HepG2 (cell line): ENCODE measurements at regions not wholly inside any gene's neighbourhood (a gene's known extent, or its start where the extent isn't known, plus 50 kb on each side); places are given as distances from the start of the nearest gene placed in this dataset.

Source experiments
- ATAC-seq: fragments of 200-7000 bp; cut with Tn5 transposase; 3 replicates; pipeline ENCODE4 v1.9.1; 2020; ENCODE audit warnings: mild to moderate bottlenecking, moderate library complexity
- BruUV-seq: library from RNA; stranded (reverse); fragments of 400-500 nt; replicated peaks from 2 replicates; lab custom pipeline; 2021; lab: Mats Ljungman, UMichigan
- CTCF ChIA-PET: fragments of 300-600 bp; formaldehyde crosslinking; extraction: SDS; loops from one replicate; lab custom pipeline; 2021; ENCODE audit warnings: low total read pairs, inconsistent platforms, low intra/inter-chr PET ratio; lab: Yijun Ruan, JAX
- POLR2A ChIA-PET: fragments of 350-600 bp; sonication (Branson Sonifier 250); formaldehyde crosslinking; loops from one replicate; lab custom pipeline; 2020; ENCODE audit warnings: antibody characterized with exemption, inconsistent platforms; lab: Yijun Ruan, JAX
- DNase-seq: peaks from one replicate; pipeline ENCODE4 v3.0.0-alpha.2; 2015; ENCODE audit warnings: low spot score
- FAIRE-seq: peaks from 3 replicates; lab custom pipeline; 2011; peaks lifted over from hg19 to GRCh38; lab: Jason Lieb, UNC
- H2AFZ ChIP-seq: one replicate; pipeline ENCODE4 v1.6.1; 2011; ENCODE audit warnings: low read length, inconsistent platforms
- H3K27ac ChIP-seq: fragments of 300-600 bp; 3 replicates; pipeline ENCODE4 v1.8.0; 2011; ENCODE audit warnings: mixed run types, mild to moderate bottlenecking, mixed read lengths, low read length, inconsistent platforms; ENCODE audit not compliant: insufficient read depth; ENCODE audit errors: extremely low read length
- H3K27me3 ChIP-seq, 2 experiments: fragments of 200-600 bp in 1 of 2; 2 replicates in 1 of 2; 3 replicates in 1 of 2; pipeline versions ENCODE4 v1.6.0 to v1.8.0; 2011; ENCODE audit warnings: low read length in 2 of 2, mild to moderate bottlenecking in 2 of 2, moderate library complexity in 2 of 2, inconsistent platforms in 1 of 2; ENCODE audit not compliant: insufficient read depth in 2 of 2, control insufficient read depth in 1 of 2
- H3K36me3 ChIP-seq, 2 experiments: fragments of 200-600 bp in 1 of 2; replicated peaks in 1 of 2; 2 replicates in 1 of 2; 3 replicates in 1 of 2; pipeline versions ENCODE4 v1.5.1 to v1.8.0; 2011; ENCODE audit warnings: low read length in 2 of 2, inconsistent platforms in 1 of 2; ENCODE audit not compliant: insufficient read depth in 2 of 2, control insufficient read depth in 1 of 2
- H3K4me1 ChIP-seq: 2 replicates; pipeline ENCODE4 v1.5.1; 2012; ENCODE audit warnings: low read length, inconsistent platforms; ENCODE audit not compliant: insufficient read depth
- H3K4me2 ChIP-seq: 2 replicates; pipeline ENCODE4 v1.6.0; 2011; ENCODE audit warnings: low read depth, low read length, inconsistent platforms
- H3K4me3 ChIP-seq, 3 experiments: fragments of 200-600 bp in 1 of 3; sonication (generic), shearing (Covaris generic) in 1 of 3; replicated peaks in 1 of 3; 2 replicates each; pipeline ENCODE4 v1.5.1; 2011 to 2016; ENCODE audit warnings: low read length in 3 of 3, inconsistent platforms in 2 of 3, low read depth in 2 of 3, mild to moderate bottlenecking in 2 of 3, control low read depth in 1 of 3, mixed read lengths in 1 of 3; ENCODE audit not compliant: insufficient read depth in 1 of 3
- H3K79me2 ChIP-seq: one replicate; pipeline ENCODE4 v1.6.1; 2011; ENCODE audit warnings: low read length, inconsistent platforms; ENCODE audit not compliant: insufficient read depth
- H3K9ac ChIP-seq: 2 replicates; pipeline ENCODE4 v1.6.0; 2011; ENCODE audit warnings: mild to moderate bottlenecking, low read depth, low read length, inconsistent platforms; ENCODE audit not compliant: insufficient read depth
- H3K9me3 ChIP-seq: 2 replicates; pipeline ENCODE4 v1.5.1; 2012; ENCODE audit warnings: mild to moderate bottlenecking, low read length
- H4K20me1 ChIP-seq: 2 replicates; pipeline ENCODE4 v1.6.0; 2011; ENCODE audit warnings: inconsistent platforms, mild to moderate bottlenecking, low read length, moderate library complexity; ENCODE audit not compliant: insufficient read depth
- ATRX ChIP-seq: sonication (generic); formaldehyde crosslinking; IDR thresholded peaks from 2 replicates; pipeline ENCODE4 v1.4.0; 2020; ENCODE audit warnings: missing genetic modification reagents, borderline replicate concordance
- CC2D1A ChIP-seq: sonication (generic); formaldehyde crosslinking; IDR thresholded peaks from 2 replicates; pipeline ENCODE4 v1.8.1; 2023; ENCODE audit warnings: mild to moderate bottlenecking, missing genetic modification reagents
- CREM ChIP-seq, 2 experiments: sonication (generic) in 1 of 2; formaldehyde crosslinking in 1 of 2; IDR thresholded peaks; 2 replicates each; pipeline versions ENCODE4 v1.4.0 to v1.6.1; 2016 to 2020; ENCODE audit warnings: antibody characterized with exemption in 1 of 2, mild to moderate bottlenecking in 1 of 2, missing genetic modification reagents in 1 of 2
- IKZF1 ChIP-seq: fragments of 450-650 bp; IDR thresholded peaks from 2 replicates; pipeline ENCODE4 v1.7.1; 2016
- KDM4B ChIP-seq: sonication (generic); formaldehyde crosslinking; IDR thresholded peaks from 2 replicates; pipeline ENCODE4 v1.4.0; 2020; ENCODE audit warnings: missing genetic modification reagents
- MLLT10 ChIP-seq: sonication (generic); formaldehyde crosslinking; IDR thresholded peaks from 2 replicates; pipeline ENCODE4 v1.4.0; 2020; ENCODE audit warnings: missing genetic modification reagents
- RBFOX2 ChIP-seq: fragments of 200-400 bp; formaldehyde crosslinking; IDR thresholded peaks from 2 replicates; pipeline ENCODE4 v1.6.1; 2017; ENCODE audit warnings: low read depth, mild to moderate bottlenecking, low read length
- SIN3A ChIP-seq: IDR thresholded peaks from 2 replicates; pipeline ENCODE4 v1.6.1; 2011; ENCODE audit warnings: low read depth, mild to moderate bottlenecking, control low read depth, low read length, borderline replicate concordance
- STAG1 ChIP-seq: sonication (generic); formaldehyde crosslinking; IDR thresholded peaks from 2 replicates; pipeline ENCODE4 v1.4.0; 2020; ENCODE audit warnings: missing genetic modification reagents
- THAP11 ChIP-seq: IDR thresholded peaks from 2 replicates; pipeline ENCODE4 v1.6.1; 2016; ENCODE audit warnings: missing biosample characterization, missing genetic modification reagents
- U2AF1 ChIP-seq: fragments of 200-400 bp; formaldehyde crosslinking; optimal IDR thresholded peaks from 2 replicates; pipeline ENCODE3; 2017; ENCODE audit warnings: mild to moderate bottlenecking, low read depth, low read length
- ZFP36L2 ChIP-seq: sonication (generic); formaldehyde crosslinking; IDR thresholded peaks from 2 replicates; pipeline ENCODE4 v1.4.0; 2020; ENCODE audit warnings: missing genetic modification reagents
- ZFY ChIP-seq: sonication (generic); formaldehyde crosslinking; IDR thresholded peaks from 2 replicates; pipeline ENCODE4 v1.4.0; 2020; ENCODE audit warnings: missing genetic modification reagents
- ZNF138 ChIP-seq: sonication (generic); formaldehyde crosslinking; IDR thresholded peaks from 2 replicates; pipeline ENCODE4 v1.5.0; 2020; ENCODE audit warnings: mild to moderate bottlenecking, low read depth, missing genetic modification reagents
- ZNF205 ChIP-seq: IDR thresholded peaks from 2 replicates; pipeline ENCODE4 v1.6.1; 2018; ENCODE audit warnings: missing biosample characterization, missing genetic modification reagents
- ZNF644 ChIP-seq: IDR thresholded peaks from 2 replicates; pipeline ENCODE4 v1.6.1; 2016; ENCODE audit warnings: low read depth
- ZNF788 ChIP-seq: sonication (generic); formaldehyde crosslinking; IDR thresholded peaks from 2 replicates; pipeline ENCODE4 v1.5.0; 2020; ENCODE audit warnings: mild to moderate bottlenecking, missing genetic modification reagents, borderline replicate concordance
- ZNF839 ChIP-seq: sonication (generic); formaldehyde crosslinking; IDR thresholded peaks from 2 replicates; pipeline ENCODE4 v1.4.0; 2020; ENCODE audit warnings: missing genetic modification reagents, mild to moderate bottlenecking, borderline replicate concordance
- WGBS: methylation state at CpG from one replicate; pipeline ENCODE4 v1.1.6; 2017; ENCODE audit warnings: low lambda C conversion rate; 5-methylcytosine and 5-hydroxymethylcytosine counted together
- in situ Hi-C: cut with HindIII; loops from 2 replicates; pipeline ENCODE4 v1.10.0; 2017; ENCODE audit warnings: low pct_unique_long_range_greater_than_20kb; ENCODE audit not compliant: extremely low pct_ligation_motif_present
- intact Hi-C: fragments of 100-400 bp; cut with micrococcal nuclease; formaldehyde crosslinking; loops from one replicate; pipeline ENCODE4 v1.10.0; 2022; ENCODE audit not compliant: unreplicated experiment
- TF ChIP-seq, protein P1 (sequence below): IDR thresholded peaks from 2 replicates; pipeline ENCODE4 v1.6.1; 2016; ENCODE audit warnings: low read depth, borderline replicate concordance
- TF ChIP-seq, protein P2 (sequence below): sonication (generic); formaldehyde crosslinking; IDR thresholded peaks from 2 replicates; pipeline ENCODE4 v1.8.1; 2023; ENCODE audit warnings: mild to moderate bottlenecking, missing genetic modification reagents

DNA sequence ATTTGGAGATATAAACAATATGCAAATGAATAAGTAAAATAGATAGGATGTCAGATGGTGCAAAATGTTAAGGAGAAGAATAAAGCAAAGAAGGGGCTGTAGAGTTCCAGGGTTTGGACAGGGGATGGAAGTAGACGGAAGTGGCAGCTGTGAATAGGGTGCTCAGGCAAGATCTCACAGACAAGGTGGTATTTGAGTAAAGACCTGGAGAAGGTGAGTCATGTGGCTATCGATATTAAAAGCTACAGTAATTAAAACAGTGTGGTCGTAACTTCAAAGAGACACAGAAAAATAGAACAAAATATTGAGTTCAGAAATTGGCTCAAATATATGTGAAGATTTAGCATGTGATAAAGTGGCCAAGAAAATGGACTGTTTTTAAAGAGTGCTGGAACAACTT, 61.3 kb upstream of the SLC38A2 start:
- intact Hi-C loops: loop anchor here (5.0 kb wide), 1 partner anchor 243 kb away; no protein-coding TSS in a partner anchor
- TF ChIP-seq CREM (IDR thresholded peaks at IDR 0.05): no peak
- no peak for TF ChIP-seq CREM (CRISPR knock-in tag; IDR thresholded peaks at IDR 0.05)
- no peak for TF ChIP-seq KDM4B
- no peak for TF ChIP-seq THAP11 (CRISPR knock-in tag)
- TF ChIP-seq SIN3A: no peak
- no peak for TF ChIP-seq ZFP36L2 (CRISPR knock-in tag)
- TF ChIP-seq RBFOX2: no peak
- no peak for TF ChIP-seq ZNF138 (CRISPR knock-in tag)
- no peak for TF ChIP-seq MLLT10 (CRISPR knock-in tag)
- 90% methylated on average over 3 of the region's 3 CpGs for WGBS
- Histone ChIP-seq H3K9ac (no peak overlapping the region), H3K27ac (no peak overlapping the region), H3K9me3 (no peaks in the 10 kb centered on the region), H4K20me1 (no peaks in the 10 kb centered on the region), H3K79me2 (peaks cover 2% of the 10 kb centered on the region), H3K4me3 (no peak overlapping the region), H2AFZ (no peak overlapping the region), H3K4me2 (no peak overlapping the region), H3K27me3 (no peaks in the 10 kb centered on the region), H3K4me1 (peaks cover 37% of the 10 kb centered on the region), H3K36me3 (no peaks in the 10 kb centered on the region)
- no peak for ATAC-seq
- no peak for DNase-seq
- CTCF ChIA-PET: no interaction called here
- POLR2A ChIA-PET: no interaction called here
- FAIRE-seq: no peak
- in situ Hi-C loops: loop anchor here (5.0 kb wide), 1 partner anchor 47 kb away; no protein-coding TSS in a partner anchor
- BruUV-seq: no TSS peak

DNA sequence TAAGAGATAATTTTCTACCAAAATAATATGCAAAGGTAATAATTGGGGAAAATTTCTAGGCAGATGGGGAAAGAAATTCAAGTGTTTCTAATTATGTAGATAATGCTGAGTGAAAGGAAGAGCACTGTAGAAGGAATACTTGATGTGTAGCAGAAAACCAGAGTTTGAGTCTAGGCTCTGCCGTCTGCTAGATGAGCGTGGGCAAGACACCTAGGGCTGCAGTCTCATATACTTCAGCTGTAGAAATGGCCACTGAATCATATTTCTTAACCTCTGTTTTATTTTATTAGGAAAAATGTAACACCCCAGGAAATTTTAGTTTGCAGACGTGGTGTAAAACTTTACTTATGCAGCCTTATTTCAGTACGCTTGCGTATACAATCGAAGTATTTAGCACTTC, 59.8 kb upstream of the SLC38A2 start:
- no peaks in the 10 kb centered on the region for H3K27me3 ChIP-seq
- H2AFZ ChIP-seq: no peak overlapping the region
- H4K20me1 ChIP-seq: no peaks in the 10 kb centered on the region
- peaks cover 2% of the 10 kb centered on the region for H3K79me2 ChIP-seq
- peaks cover 37% of the 10 kb centered on the region for H3K4me1 ChIP-seq
- no peak overlapping the region for H3K4me3 ChIP-seq
- BruUV-seq: TSS peak; percentile 77
- no peak overlapping the region for H3K9ac ChIP-seq
- ATAC-seq: no peak
- intact Hi-C loops (loop anchor here (5.0 kb wide), 1 partner anchor 245 kb away; no protein-coding TSS in a partner anchor), in situ Hi-C loops (loop anchor here (5.0 kb wide), 1 partner anchor 45 kb away; no protein-coding TSS in a partner anchor)
- no peak overlapping the region for H3K27ac ChIP-seq
- 79% methylated on average over 6 of the region's 6 CpGs for whole genome bisulfite sequencing
- no peaks in the 10 kb centered on the region for H3K36me3 ChIP-seq
- no peak for DNase-seq
- POLR2A ChIA-PET: interaction anchor here (0.6 to 2.3 kb wide), 5 partner anchors 45 to 88 kb away, joined by 3 to 8 read pairs (median 3); no protein-coding TSS in a partner anchor
- no peak for FAIRE-seq
- H3K4me2 ChIP-seq: no peak overlapping the region
- H3K9me3 ChIP-seq: peaks cover 3% of the 10 kb centered on the region
- CTCF ChIA-PET: no interaction called here
- no peak for TF ChIP-seq ZNF788
- TF ChIP-seq, protein P1, sequence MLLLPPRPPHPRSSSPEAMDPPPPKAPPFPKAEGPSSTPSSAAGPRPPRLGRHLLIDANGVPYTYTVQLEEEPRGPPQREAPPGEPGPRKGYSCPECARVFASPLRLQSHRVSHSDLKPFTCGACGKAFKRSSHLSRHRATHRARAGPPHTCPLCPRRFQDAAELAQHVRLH (CRISPR knock-in tag): no peak
- no peak for TF ChIP-seq ATRX (CRISPR knock-in tag)
- no peak for TF ChIP-seq ZNF205 (CRISPR knock-in tag)
- TF ChIP-seq U2AF1: no peak
- TF ChIP-seq ZNF644: no peak
- no peak for TF ChIP-seq CC2D1A (CRISPR knock-in tag)
- TF ChIP-seq ZNF839 (CRISPR knock-in tag): no peak
- no peak for TF ChIP-seq ZFY (CRISPR knock-in tag)
- TF ChIP-seq, protein P2, sequence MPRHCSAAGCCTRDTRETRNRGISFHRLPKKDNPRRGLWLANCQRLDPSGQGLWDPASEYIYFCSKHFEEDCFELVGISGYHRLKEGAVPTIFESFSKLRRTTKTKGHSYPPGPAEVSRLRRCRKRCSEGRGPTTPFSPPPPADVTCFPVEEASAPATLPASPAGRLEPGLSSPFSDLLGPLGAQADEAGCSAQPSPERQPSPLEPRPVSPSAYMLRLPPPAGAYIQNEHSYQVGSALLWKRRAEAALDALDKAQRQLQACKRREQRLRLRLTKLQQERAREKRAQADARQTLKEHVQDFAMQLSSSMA (CRISPR knock-in tag): no peak
- TF ChIP-seq IKZF1: no peak
- no peak for TF ChIP-seq STAG1 (CRISPR knock-in tag)
